IPS DF 4.7 (cell line): ENCODE measurements at regions not wholly inside any gene's neighbourhood (a gene's known extent, or its start where the extent isn't known, plus 50 kb on each side); places are given as distances from the start of the nearest gene placed in this dataset.

Experiments used
- DNase-seq: peaks from one replicate; pipeline ENCODE4 v3.0.0-alpha.2; 2013; ENCODE audit warnings: low spot score; ENCODE audit errors: extremely low read depth

DNA sequence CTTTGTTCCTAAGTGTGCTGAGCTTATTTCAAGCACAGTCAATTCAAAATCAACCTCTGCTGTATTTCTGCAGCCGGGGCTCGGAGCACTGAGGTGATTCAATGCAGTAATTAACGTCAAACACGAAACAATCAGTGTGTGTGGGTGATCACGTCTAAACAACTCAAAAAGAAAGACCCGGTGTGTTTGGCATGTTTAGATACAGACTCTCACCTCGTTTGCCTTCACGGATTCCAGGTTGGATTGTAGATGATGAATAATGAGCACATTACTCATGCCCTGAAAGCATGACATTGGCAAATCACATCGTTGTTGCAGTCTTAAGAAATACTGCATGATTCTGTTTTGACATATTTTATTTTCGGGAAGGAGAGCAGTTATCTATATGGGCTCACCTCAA, 231.0 kb downstream of the QKI start:
- no peak for DNase-seq

GRCh38 chr6:163643866-163644265, 229.3 kb downstream of the QKI start:
- DNase-seq, result no peak

- no peak for DNase-seq
Measured at GRCh38 chr6:163641706-163642105, 227.2 kb downstream of the QKI start.

GRCh38 chr6:163640641-163641040, 226.1 kb downstream of the QKI start:
- DNase-seq, result no peak

- DNase-seq, result no peak
Measured at GRCh38 chr6:163637524-163637923, 223.0 kb downstream of the QKI start.

DNA sequence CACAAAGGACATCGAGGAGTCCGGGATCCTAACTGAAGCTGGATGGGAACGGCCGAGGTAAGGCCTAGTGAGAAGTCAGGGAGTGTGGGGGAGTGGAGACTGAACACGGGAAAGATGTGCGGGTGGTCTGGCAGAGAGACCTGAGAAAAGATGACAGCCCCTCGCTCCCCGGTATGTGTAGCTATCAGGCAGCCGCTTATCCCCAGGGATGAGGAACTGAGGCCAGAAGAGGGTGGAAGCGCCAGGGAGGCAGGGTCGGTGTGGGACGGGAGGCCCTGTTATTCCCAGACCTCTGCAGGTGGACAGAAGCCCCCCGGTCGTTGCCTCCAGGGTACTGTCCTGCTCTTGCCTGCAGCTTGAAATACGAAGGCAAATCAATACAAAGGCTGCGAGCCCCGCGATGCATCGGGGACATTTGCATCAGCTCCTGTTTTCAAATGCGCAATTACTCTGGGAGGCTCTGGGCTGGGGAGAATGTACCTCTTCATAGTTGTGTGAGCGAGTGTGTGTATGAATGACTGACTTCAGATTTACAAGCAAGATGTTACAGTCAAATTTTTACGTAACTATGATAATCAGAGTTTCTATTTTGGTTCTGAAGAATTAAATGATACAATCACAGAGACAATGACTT, 221.3 kb downstream of the QKI start:
- no peak for DNase-seq

- no peak for DNase-seq
Measured at GRCh38 chr6:163635315-163635714, 220.8 kb downstream of the QKI start.

DNA sequence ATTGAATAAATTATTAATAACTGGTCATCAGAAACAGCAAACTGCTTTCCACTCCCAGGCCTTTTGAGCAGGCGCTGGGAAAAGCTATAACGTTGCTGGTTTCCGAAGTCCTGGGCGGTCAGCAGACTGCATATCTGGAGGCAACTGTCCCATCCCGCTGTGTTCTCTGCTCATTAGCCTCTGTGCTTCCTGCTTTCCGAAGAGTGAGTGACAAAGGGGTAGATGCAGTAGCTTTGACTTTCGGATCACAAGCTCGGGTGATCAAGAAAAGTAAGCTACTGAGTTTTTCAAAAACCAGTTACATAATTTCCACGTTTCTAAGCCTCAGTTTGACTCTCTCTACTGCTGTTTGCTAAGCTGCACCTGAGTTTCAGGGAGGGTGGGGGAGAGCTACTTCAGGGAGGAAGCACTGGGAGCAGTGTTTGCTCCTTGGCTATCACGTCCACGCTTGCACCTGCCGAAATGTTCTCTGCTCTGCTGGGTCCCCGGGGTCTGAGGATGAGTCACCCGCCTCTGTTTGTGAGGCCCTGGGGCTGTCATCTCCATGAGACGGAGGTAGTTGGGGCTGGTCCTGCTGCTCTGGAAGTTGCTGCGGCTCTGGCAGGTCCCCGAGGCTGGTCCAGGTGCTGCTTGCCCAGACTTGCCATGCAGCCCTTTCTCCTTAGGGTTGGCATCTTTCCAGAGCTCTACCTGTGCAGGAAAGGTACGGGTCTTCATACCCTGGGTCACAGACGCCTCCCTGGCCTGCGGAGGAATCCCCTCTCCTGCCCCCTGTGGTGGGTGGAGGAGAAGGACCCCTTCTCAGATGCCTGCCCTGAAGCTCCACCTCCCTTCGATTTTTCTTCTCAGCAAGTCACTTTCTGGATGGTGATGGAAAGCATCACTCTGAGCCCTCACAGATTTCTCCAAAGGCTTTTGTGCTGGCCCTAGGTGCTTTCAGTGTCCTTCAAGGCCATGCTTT, 220.0 kb downstream of the QKI start:
- DNase-seq, result no peak

DNA sequence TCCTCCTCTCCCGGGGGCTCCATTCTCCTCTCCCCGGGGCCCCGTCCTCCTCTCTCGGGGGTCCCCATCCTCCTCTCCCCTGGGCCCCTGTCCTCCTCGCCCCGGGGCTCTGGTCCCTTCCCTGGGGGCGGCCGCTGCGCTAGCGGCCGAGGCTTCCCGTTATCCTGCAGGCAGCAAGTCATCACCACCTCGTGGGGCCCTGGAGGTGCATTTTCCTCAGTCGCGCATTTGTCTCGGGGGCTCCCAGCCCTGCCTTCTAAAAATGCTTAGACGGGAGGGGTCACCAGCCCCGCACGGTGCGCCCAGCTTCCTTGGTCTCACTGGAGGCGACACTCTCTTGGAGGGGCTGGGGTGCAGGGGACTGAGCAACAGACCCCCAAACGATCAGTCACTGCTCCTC, 216.5 kb downstream of the QKI start:
- DNase-seq, result no peak

DNA sequence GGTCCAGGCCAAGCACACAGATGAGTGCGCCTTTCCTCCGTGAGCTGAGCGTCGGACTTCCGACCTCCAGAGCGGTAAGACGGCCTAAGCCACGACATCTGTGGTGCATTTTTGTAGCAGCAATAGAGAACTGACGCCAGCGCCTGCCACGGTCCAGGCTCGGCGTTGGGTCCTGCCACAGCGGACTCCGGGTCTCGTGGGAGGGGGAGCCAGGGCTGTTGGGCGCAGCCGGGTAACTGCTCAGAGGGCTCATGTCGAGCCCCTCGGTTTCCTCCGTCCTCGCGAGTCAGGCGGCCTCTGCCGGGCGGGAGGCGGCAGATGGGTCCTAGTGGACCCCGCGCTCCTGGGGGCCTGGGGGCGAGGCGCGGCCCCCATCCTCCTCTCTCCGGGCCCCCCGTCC, 216.1 kb downstream of the QKI start:
- DNase-seq, result no peak

DNA sequence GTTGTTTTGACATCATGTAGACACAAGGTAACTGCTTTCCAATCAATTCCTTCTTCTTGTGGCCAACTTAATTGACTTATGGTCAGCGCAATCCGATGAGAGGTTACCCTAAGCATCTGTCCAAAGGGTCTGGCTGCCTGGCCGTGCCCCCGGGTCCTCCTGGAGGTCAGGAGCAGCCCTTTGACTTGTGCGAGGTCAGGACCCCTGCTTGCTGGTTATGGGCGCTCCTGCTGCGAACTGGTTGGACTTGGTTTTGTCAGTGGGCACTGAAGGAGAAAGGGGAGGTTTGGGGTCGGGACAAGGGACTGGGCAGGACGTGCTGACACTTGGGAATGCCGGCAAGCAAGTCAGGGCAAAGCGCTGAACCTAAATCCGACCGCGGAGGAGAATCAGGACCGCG, 215.6 kb downstream of the QKI start:
- no peak for DNase-seq
